IMR-90 (cell line): ENCODE measurements at regions not wholly inside any gene's neighbourhood (a gene's known extent, or its start where the extent isn't known, plus 50 kb on each side); places are given as distances from the start of the nearest gene placed in this dataset.

Source experiments
- ATAC-seq: fragments of 200-7000 bp; cut with Tn5 transposase; 2 replicates; pipeline ENCODE4 v1.9.1; 2020; ENCODE audit warnings: low read depth, mild to moderate bottlenecking, moderate library complexity
- BruUV-seq: library from RNA; stranded (reverse); fragments of 400-500 nt; replicated peaks from 2 replicates; lab custom pipeline; 2021; lab: Mats Ljungman, UMichigan
- CTCF ChIA-PET: fragments of 300-600 bp; formaldehyde crosslinking; extraction: SDS; loops from one replicate; lab custom pipeline; 2021; ENCODE audit warnings: antibody characterized with exemption; lab: Yijun Ruan, JAX
- POLR2A ChIA-PET: fragments of 300-600 bp; sonication (Branson Sonifier 250); formaldehyde crosslinking; loops from one replicate; lab custom pipeline; 2022; ENCODE audit warnings: antibody characterized with exemption; ENCODE audit not compliant: unreplicated experiment; lab: Charles Lee
- DNase-seq: peaks from one replicate; pipeline ENCODE4 v3.0.0; 2013
- H2AFZ ChIP-seq: replicated peaks from 2 replicates; pipeline ENCODE3; 2013; ENCODE audit warnings: low read length, mild to moderate bottlenecking; ENCODE audit not compliant: poor library complexity
- H2AK5ac ChIP-seq: 2 replicates; pipeline ENCODE4 v1.6.1; 2013; ENCODE audit warnings: low read depth, low read length, inconsistent platforms
- H2AK9ac ChIP-seq: replicated peaks from 2 replicates; pipeline ENCODE3; 2013; ENCODE audit warnings: mild to moderate bottlenecking, low read depth, low read length, moderate library complexity; ENCODE audit not compliant: poor library complexity
- H2BK120ac ChIP-seq: 2 replicates; pipeline ENCODE4 v1.6.1; 2013; ENCODE audit warnings: low read depth, low read length, inconsistent platforms
- H2BK15ac ChIP-seq: 3 replicates; pipeline ENCODE4 v1.6.1; 2013; ENCODE audit warnings: low read depth, low read length, inconsistent platforms
- H2BK20ac ChIP-seq: 2 replicates; pipeline ENCODE4 v1.6.1; 2013; ENCODE audit warnings: low read depth, mild to moderate bottlenecking, inconsistent platforms, low read length, moderate library complexity
- H2BK5ac ChIP-seq: 2 replicates; pipeline ENCODE4 v1.6.1; 2013; ENCODE audit warnings: mild to moderate bottlenecking, low read depth, low read length, inconsistent platforms; ENCODE audit not compliant: poor library complexity, severe bottlenecking
- H3K14ac ChIP-seq: replicated peaks from 2 replicates; pipeline ENCODE4 v1.6.1; 2013; ENCODE audit warnings: low read depth, low read length, inconsistent platforms
- H3K18ac ChIP-seq: 2 replicates; pipeline ENCODE4 v1.6.1; 2013; ENCODE audit warnings: low read depth, low read length, control low read depth
- H3K23ac ChIP-seq: 2 replicates; pipeline ENCODE4 v1.6.1; 2013; ENCODE audit warnings: low read depth, low read length, inconsistent platforms
- H3K27ac ChIP-seq: 2 replicates; pipeline ENCODE4 v1.5.1; 2013; ENCODE audit warnings: mild to moderate bottlenecking, control low read depth, low read length; ENCODE audit not compliant: insufficient read depth
- H3K27me3 ChIP-seq: 2 replicates; pipeline ENCODE4 v1.6.1; 2013; ENCODE audit warnings: low read length; ENCODE audit not compliant: control insufficient read depth, insufficient read depth
- H3K36me3 ChIP-seq: 2 replicates; pipeline ENCODE4 v1.6.1; 2013; ENCODE audit warnings: low read length, mixed read lengths; ENCODE audit not compliant: control insufficient read depth, insufficient read depth
- H3K4ac ChIP-seq: 2 replicates; pipeline ENCODE4 v1.6.1; 2013; ENCODE audit warnings: low read depth, low read length, inconsistent platforms
- H3K4me1 ChIP-seq: 2 replicates; pipeline ENCODE4 v1.6.1; 2013; ENCODE audit warnings: low read length, mixed read lengths; ENCODE audit not compliant: control insufficient read depth, insufficient read depth
- H3K4me2 ChIP-seq: 2 replicates; pipeline ENCODE4 v1.6.1; 2013; ENCODE audit warnings: low read depth, mild to moderate bottlenecking, control low read depth, low read length, moderate library complexity
- H3K4me3 ChIP-seq: 2 replicates; pipeline ENCODE4 v1.5.1; 2013; ENCODE audit warnings: low read depth, mild to moderate bottlenecking, control low read depth, low read length, moderate library complexity; ENCODE audit not compliant: insufficient read depth
- H3K56ac ChIP-seq: 2 replicates; pipeline ENCODE4 v1.6.1; 2013; ENCODE audit warnings: low read length, inconsistent platforms; ENCODE audit not compliant: insufficient read depth; ENCODE audit errors: extremely low read depth
- H3K79me1 ChIP-seq, 2 experiments: 2 replicates each; pipeline ENCODE4 v1.6.1; 2013; ENCODE audit warnings: low read length in 2 of 2, inconsistent platforms in 1 of 2, low read depth in 1 of 2
- H3K9ac ChIP-seq: 2 replicates; pipeline ENCODE4 v1.6.1; 2013; ENCODE audit warnings: low read depth, low read length, control low read depth
- H3K9me1 ChIP-seq: 2 replicates; pipeline ENCODE4 v1.6.1; 2013; ENCODE audit warnings: low read length, inconsistent platforms; ENCODE audit not compliant: insufficient read depth
- H3K9me3 ChIP-seq: 2 replicates; pipeline ENCODE4 v1.6.1; 2013; ENCODE audit warnings: low read length; ENCODE audit not compliant: control insufficient read depth, insufficient read depth
- H4K20me1 ChIP-seq: 2 replicates; pipeline ENCODE4 v1.6.1; 2013; ENCODE audit warnings: low read length, inconsistent platforms; ENCODE audit not compliant: insufficient read depth
- H4K5ac ChIP-seq: 2 replicates; pipeline ENCODE4 v1.6.1; 2013; ENCODE audit warnings: mild to moderate bottlenecking, low read depth, low read length, control low read depth
- H4K8ac ChIP-seq, 2 experiments: 2 replicates each; pipeline ENCODE4 v1.6.1; 2013; ENCODE audit warnings: low read depth in 2 of 2, low read length in 2 of 2, control low read depth in 1 of 2, inconsistent platforms in 1 of 2
- H4K91ac ChIP-seq: 2 replicates; pipeline ENCODE4 v1.6.1; 2013; ENCODE audit warnings: low read depth, low read length, inconsistent platforms; ENCODE audit not compliant: insufficient read depth
- BHLHE40 ChIP-seq: fragments of 150-350 bp; IDR thresholded peaks from 2 replicates; pipeline ENCODE4 v1.6.1; 2016; ENCODE audit warnings: mild to moderate bottlenecking, low read depth, low read length
- CEBPB ChIP-seq: IDR thresholded peaks from 2 replicates; pipeline ENCODE4 v1.6.1; 2012; ENCODE audit warnings: low read depth, low read length, improper control_type of control experiment
- CHD1 ChIP-seq: IDR thresholded peaks from 2 replicates; pipeline ENCODE4 v1.6.1; 2012; ENCODE audit warnings: low read depth, low read length, improper control_type of control experiment
- CTCF ChIP-seq: conservative IDR thresholded peaks from 2 replicates; pipeline ENCODE4 v1.5.1; 2012; ENCODE audit warnings: mild to moderate bottlenecking, low read depth, low read length, improper control_type of control experiment
- MAFK ChIP-seq: IDR thresholded peaks from 2 replicates; pipeline ENCODE4 v1.6.1; 2012; ENCODE audit warnings: low read depth, low read length, improper control_type of control experiment
- POLR2A ChIP-seq: IDR thresholded peaks from 2 replicates; pipeline ENCODE4 v1.6.1; 2012; ENCODE audit warnings: mild to moderate bottlenecking, low read depth, low read length
- RCOR1 ChIP-seq: IDR thresholded peaks from 2 replicates; pipeline ENCODE4 v1.6.1; 2012; ENCODE audit warnings: mild to moderate bottlenecking, low read length, improper control_type of control experiment; ENCODE audit not compliant: insufficient replicate concordance
- RFX5 ChIP-seq: IDR thresholded peaks from 2 replicates; pipeline ENCODE4 v1.8.0; 2012; ENCODE audit warnings: low read depth, mild to moderate bottlenecking, low read length, moderate library complexity
- WGBS, 2 experiments: methylation state at CpG; one replicate each; pipeline versions ENCODE4 v1.1.5 to v1.1.7; 2013; ENCODE audit warnings: missing lambda C conversion rate in 2 of 2; ENCODE audit not compliant: insufficient read length in 1 of 2; ENCODE audit errors: extremely low coverage in 2 of 2; 5-methylcytosine and 5-hydroxymethylcytosine counted together
- dilution Hi-C: fragments of 300-500 bp; cut with HindIII; formaldehyde crosslinking; loops from one replicate; pipeline ENCODE4 v1.14.3; 2018; ENCODE audit warnings: low sequenced_read_pairs; ENCODE audit not compliant: unreplicated experiment
- in situ Hi-C: fragments of 300-500 bp; cut with MboI; formaldehyde crosslinking; loops from 3 replicates; pipeline ENCODE4 v1.14.3; 2019; ENCODE audit warnings: low sequenced_read_pairs, inconsistent platforms, mixed read lengths
- intact Hi-C: fragments of 100-400 bp; cut with micrococcal nuclease; formaldehyde crosslinking; loops from 2 replicates; pipeline ENCODE4 v1.10.0; 2022
- TF ChIP-seq, protein P1 (sequence below): fragments of 150-350 bp; IDR thresholded peaks from 2 replicates; pipeline ENCODE4 v1.6.1; 2016; ENCODE audit warnings: low read depth, mild to moderate bottlenecking, low read length, moderate library complexity, borderline replicate concordance

GRCh38 chr1:14183329-14183728 lies 415.2 kb upstream of the KAZN start:
- ATAC-seq (no peak), DNase-seq (no peak)
- Histone ChIP-seq H4K91ac (no peak overlapping the region), H2AK9ac (no peak overlapping the region), H3K27ac (no peak overlapping the region), H4K20me1 (no peaks in the 10 kb centered on the region), H3K56ac (no peak overlapping the region), H4K8ac (no peak overlapping the region), H3K9me1 (no peaks in the 10 kb centered on the region), H3K79me1 (no peaks in the 10 kb centered on the region), H3K23ac (no peak overlapping the region), H2BK20ac (no peak overlapping the region), H3K4ac (no peak overlapping the region), H3K27me3 (no peaks in the 10 kb centered on the region), H3K18ac (no peak overlapping the region), H2BK15ac (no peak overlapping the region), H3K9me3 (peaks cover 9% of the 10 kb centered on the region), H2BK120ac (no peak overlapping the region), H2AFZ (no peak overlapping the region), H3K4me1 (no peaks in the 10 kb centered on the region), H3K4me3 (no peak overlapping the region), H3K9ac (no peak overlapping the region), H3K36me3 (no peaks in the 10 kb centered on the region), H2BK5ac (no peak overlapping the region), H2AK5ac (no peak overlapping the region), H4K5ac (no peak overlapping the region), H3K4me2 (no peak overlapping the region), H3K14ac (no peak overlapping the region)
- intact Hi-C loops (no loop called here), in situ Hi-C loops (no loop called here), dilution Hi-C loops (no loop called here)
- CTCF ChIA-PET = no interaction called here
- POLR2A ChIA-PET = no interaction called here
- WGBS, 2 experiments = 40% methylated on average over 2 of the region's 11 CpGs; no CpG with 5 or more reads in 1 of the 2 experiments
- TF ChIP-seq RFX5 = no peak
- TF ChIP-seq BHLHE40 = no peak
- no peak for TF ChIP-seq CTCF
- TF ChIP-seq MAFK = no peak
- TF ChIP-seq, protein P1, sequence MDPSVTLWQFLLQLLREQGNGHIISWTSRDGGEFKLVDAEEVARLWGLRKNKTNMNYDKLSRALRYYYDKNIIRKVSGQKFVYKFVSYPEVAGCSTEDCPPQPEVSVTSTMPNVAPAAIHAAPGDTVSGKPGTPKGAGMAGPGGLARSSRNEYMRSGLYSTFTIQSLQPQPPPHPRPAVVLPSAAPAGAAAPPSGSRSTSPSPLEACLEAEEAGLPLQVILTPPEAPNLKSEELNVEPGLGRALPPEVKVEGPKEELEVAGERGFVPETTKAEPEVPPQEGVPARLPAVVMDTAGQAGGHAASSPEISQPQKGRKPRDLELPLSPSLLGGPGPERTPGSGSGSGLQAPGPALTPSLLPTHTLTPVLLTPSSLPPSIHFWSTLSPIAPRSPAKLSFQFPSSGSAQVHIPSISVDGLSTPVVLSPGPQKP = no peak
- TF ChIP-seq CEBPB = no peak
- TF ChIP-seq POLR2A = no peak
- no peak for TF ChIP-seq RCOR1
- no peak for TF ChIP-seq CHD1
- no TSS peak for BruUV-seq
